GM18873 (cell line): ENCODE measurements at regions not wholly inside any gene's neighbourhood (a gene's known extent, or its start where the extent isn't known, plus 50 kb on each side); places are given as distances from the start of the nearest gene placed in this dataset.

Source experiments
- ATAC-seq: cut with Tn5 transposase; IDR thresholded peaks from one replicate; pipeline ENCODE4 v1.9.1; 2021; ENCODE audit warnings: mild to moderate bottlenecking, moderate library complexity, moderate number of reproducible peaks; ENCODE audit not compliant: unreplicated experiment, low FRiP score

GRCh38 chr20:50368386-50368785, 141.8 kb upstream of the PTPN1 start:
- no peak for ATAC-seq

- ATAC-seq, result no peak
Measured at GRCh38 chr20:50368813-50369224, 141.4 kb upstream of the PTPN1 start.

- ATAC-seq, result no peak
Measured at GRCh38 chr20:50369225-50370035, 140.8 kb upstream of the PTPN1 start.

GRCh38 chr20:50370036-50370566, 140.1 kb upstream of the PTPN1 start:
- no peak for ATAC-seq

GRCh38 chr20:50371878-50372769, 138.1 kb upstream of the PTPN1 start:
- ATAC-seq, result no peak

GRCh38 chr20:50372770-50373088, 137.5 kb upstream of the PTPN1 start:
- ATAC-seq, result no peak

GRCh38 chr20:50373674-50374286, 136.4 kb upstream of the PTPN1 start:
- no peak for ATAC-seq

GRCh38 chr20:50374541-50375078, 135.6 kb upstream of the PTPN1 start:
- ATAC-seq, result no peak

GRCh38 chr20:50376179-50376887, 133.8 kb upstream of the PTPN1 start:
- ATAC-seq, result no peak

- ATAC-seq, result no peak
Measured at GRCh38 chr20:50376888-50377459, 133.2 kb upstream of the PTPN1 start.

GRCh38 chr20:50378170-50379000, 131.8 kb upstream of the PTPN1 start:
- no peak for ATAC-seq

GRCh38 chr20:50379049-50379990, 130.9 kb upstream of the PTPN1 start:
- ATAC-seq, result no peak

- ATAC-seq, result no peak
Measured at GRCh38 chr20:50379991-50380696, 130.0 kb upstream of the PTPN1 start.

GRCh38 chr20:50380697-50381040, 129.5 kb upstream of the PTPN1 start:
- ATAC-seq, result no peak

GRCh38 chr20:50381075-50381732, 129.0 kb upstream of the PTPN1 start:
- ATAC-seq, result no peak

- ATAC-seq, result no peak
Measured at GRCh38 chr20:50381771-50382593, 128.2 kb upstream of the PTPN1 start.
